RWPE1 (cell line): ENCODE measurements at regions not wholly inside any gene's neighbourhood (a gene's known extent, or its start where the extent isn't known, plus 50 kb on each side); places are given as distances from the start of the nearest gene placed in this dataset.
"Not testable (repeated sequence)": the region's sequence is repeated elsewhere in the genome, so short reads cannot be mapped to it uniquely, and the experiment has no call there.

ENCODE experiments used
- CTCF ChIA-PET: fragments of 350-600 bp; sonication (Branson Sonifier 250); formaldehyde crosslinking; extraction: SDS; loops from one replicate; lab custom pipeline; 2021; lab: Yijun Ruan, JAX
- POLR2A ChIA-PET: fragments of 400-600 bp; formaldehyde crosslinking; extraction: SDS; loops from one replicate; lab custom pipeline; 2020; ENCODE audit warnings: antibody characterized with exemption; ENCODE audit not compliant: low non-redundant PET; lab: Yijun Ruan, JAX
- DNase-seq: peaks from one replicate; pipeline ENCODE4 v3.0.0; 2012; ENCODE audit warnings: low spot score
- H3K27ac ChIP-seq: fragments of 450-650 bp; 2 replicates; pipeline ENCODE4 v1.5.1; 2017
- TF ChIP-seq, protein P1 (sequence below): fragments of 450-650 bp; conservative IDR thresholded peaks from 2 replicates; pipeline ENCODE4 v1.5.1; 2017; ENCODE audit warnings: low read depth, mild to moderate bottlenecking

DNA sequence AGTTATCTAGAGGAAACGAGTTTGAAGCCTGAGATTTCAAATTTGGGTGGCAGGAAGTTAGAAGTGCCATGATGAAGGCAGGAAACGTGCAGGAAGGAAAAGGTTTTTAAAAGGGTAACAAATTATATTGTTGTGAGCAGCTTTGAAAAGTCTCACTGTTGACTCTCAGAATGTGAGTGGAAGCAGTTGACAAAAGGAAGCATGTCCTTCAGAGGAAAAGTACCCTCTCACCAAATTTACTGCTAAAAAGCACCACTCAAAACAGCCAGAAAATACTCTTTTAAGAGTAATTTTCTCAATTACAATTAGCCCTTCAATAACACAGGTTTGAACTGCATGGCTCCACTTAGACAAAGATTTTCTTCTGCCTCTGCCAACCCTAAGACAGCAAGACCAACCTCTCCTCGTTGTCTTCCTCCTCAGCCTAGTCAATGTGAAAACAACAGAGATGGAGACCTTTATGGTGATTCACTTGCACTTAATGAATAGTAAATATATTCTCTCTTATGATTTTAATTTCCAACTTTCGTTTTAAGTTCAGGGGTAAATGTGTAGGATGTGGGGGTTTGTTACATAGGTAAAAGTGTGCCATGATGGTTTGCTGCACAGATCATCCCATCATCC is 117.1 kb upstream of the LIPC start:
- CTCF ChIA-PET: no interaction called here
- no peak for DNase-seq
- TF ChIP-seq, protein P1, sequence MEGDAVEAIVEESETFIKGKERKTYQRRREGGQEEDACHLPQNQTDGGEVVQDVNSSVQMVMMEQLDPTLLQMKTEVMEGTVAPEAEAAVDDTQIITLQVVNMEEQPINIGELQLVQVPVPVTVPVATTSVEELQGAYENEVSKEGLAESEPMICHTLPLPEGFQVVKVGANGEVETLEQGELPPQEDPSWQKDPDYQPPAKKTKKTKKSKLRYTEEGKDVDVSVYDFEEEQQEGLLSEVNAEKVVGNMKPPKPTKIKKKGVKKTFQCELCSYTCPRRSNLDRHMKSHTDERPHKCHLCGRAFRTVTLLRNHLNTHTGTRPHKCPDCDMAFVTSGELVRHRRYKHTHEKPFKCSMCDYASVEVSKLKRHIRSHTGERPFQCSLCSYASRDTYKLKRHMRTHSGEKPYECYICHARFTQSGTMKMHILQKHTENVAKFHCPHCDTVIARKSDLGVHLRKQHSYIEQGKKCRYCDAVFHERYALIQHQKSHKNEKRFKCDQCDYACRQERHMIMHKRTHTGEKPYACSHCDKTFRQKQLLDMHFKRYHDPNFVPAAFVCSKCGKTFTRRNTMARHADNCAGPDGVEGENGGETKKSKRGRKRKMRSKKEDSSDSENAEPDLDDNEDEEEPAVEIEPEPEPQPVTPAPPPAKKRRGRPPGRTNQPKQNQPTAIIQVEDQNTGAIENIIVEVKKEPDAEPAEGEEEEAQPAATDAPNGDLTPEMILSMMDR: no peak
- POLR2A ChIA-PET: no interaction called here
- no peak overlapping the region for H3K27ac ChIP-seq

DNA sequence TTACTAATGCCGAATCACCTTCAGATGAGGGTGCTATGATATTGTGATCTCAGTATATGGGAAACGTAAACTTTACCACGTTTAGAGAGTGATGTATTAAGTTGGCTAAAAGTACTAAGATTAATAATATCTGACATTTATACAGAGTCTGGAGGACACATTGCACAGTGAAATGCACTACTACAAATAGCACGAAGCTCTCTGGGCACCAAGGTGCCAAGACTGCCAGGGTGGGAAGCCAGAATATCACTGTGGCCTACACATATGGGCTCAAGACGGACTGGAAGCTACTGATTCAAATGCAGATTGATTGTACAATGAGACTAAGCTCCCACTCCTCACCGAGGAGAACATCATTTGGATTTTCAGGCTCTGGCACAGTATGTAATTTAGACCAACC is 113.3 kb upstream of the LIPC start:
- CTCF ChIA-PET: no interaction called here
- H3K27ac ChIP-seq: no peak overlapping the region
- DNase-seq: no peak
- POLR2A ChIA-PET: no interaction called here
- TF ChIP-seq, protein P1: no peak

DNA sequence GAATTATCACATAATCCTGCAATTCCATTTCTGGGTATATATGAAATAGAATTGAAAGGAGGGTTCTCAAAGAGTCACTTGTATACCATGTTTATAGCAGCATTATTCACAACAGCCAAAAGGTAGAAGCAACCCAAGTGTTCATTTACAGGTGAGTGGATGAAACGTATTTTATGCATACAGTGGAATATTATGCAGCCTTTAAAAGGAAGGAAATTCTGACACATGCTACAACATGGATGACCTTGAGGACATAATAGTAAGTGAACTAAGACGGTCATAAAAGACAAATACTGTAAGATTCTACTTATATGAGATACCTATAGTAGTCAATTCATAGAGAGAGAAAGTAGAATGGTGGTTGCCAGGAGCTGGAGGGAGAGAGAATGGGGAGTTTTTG is 110.8 kb upstream of the LIPC start:
- ChIA-PET CTCF (interaction anchor here (0.5 to 0.6 kb wide), 2 partner anchors 61 to 516 kb away, joined by 3 to 5 read pairs; no protein-coding TSS in a partner anchor), POLR2A (no interaction called here)
- no peak overlapping the region for H3K27ac ChIP-seq
- DNase-seq: no peak
- TF ChIP-seq, protein P1: no peak

DNA sequence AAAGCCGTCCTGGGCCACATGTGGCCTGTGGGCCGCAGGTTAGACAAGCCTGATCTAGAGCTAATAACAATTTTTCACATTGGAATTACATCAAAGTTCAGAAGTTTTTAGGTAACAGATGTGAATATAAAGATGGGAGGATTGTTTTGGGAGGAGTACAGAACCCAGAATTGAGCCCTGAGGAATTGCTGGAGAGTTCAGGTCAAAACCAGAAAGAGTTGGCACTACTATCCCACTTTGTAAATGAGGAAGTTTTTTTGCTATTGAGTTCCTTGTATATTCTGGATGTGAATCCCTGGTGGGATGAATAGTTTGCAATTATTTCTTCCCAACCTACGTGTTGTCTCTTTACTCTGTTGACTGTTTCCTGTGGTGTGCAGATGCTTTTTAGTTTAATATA is 109.5 kb upstream of the LIPC start:
- POLR2A ChIA-PET: no interaction called here
- TF ChIP-seq, protein P1: no peak
- no peak overlapping the region for H3K27ac ChIP-seq
- no peak for DNase-seq
- CTCF ChIA-PET: interaction anchor here (0.7 kb wide), 1 partner anchor 112 kb away, joined by 3 read pairs; no protein-coding TSS in a partner anchor

DNA sequence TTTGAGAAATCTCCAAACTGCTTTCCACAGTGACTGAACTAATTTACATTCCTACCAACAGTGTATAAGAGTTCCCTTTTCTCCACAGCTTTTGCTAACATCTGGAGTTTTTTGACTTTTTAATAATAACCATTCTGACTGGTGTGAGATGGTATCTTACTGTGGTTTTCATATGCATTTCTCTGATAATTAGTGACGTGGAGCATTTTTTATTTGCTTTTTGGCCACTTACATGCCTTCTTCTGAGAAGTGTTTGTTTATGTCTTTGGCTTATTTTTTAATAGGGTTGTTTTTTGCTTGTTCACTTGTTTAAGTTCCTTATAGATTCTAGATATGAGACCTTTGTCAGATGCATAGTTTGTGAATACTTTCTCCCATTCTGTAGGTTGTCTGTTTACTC is 108.5 kb upstream of the LIPC start:
- H3K27ac ChIP-seq, POLR2A ChIA-PET, DNase-seq: not testable (repeated sequence)
- CTCF ChIA-PET: interaction anchor here (0.6 to 1.1 kb wide), 2 partner anchors 53 to 305 kb away, joined by 3 read pairs; no protein-coding TSS in a partner anchor

DNA sequence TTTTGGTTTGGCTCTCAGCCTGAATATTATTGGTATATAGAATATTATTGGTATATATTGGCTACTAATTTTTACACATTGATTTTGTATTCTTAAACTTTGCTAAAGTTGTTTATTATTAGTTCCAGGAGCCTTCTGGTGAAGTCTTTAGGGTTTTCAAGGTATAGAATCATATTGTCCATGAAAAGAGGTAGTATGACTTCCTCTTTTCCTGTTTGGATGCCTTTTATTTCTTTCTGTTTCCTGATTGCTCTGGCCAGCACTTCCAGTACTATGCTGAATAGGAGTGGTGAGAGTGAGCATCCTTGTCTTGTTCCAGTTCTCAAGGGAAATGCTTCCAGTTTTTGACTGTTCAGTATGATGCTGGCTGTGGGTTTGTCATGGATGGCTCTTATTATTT is 107.3 kb upstream of the LIPC start:
- TF ChIP-seq, protein P1: no peak
- no peak for DNase-seq
- H3K27ac ChIP-seq: no peak overlapping the region
- POLR2A ChIA-PET: no interaction called here
- CTCF ChIA-PET: no interaction called here

DNA sequence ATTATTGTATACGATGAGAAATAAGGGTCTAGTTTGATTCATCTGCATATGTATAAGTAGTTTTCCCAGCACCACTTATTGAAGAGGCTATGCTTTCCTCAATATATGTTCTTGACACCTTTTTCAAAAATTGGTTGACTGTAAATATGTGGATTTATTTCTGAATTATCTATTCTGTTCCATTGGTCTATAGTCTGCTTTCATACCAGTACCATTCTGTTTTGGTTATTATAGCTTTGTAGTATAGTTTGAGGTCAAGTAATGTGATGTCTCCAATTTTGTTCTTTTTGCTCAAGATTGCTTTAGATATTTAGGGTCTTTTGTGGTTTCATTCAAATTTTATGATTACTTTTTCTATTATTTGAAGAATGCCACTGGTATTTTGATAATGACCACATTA is 103.8 kb upstream of the LIPC start:
- ChIA-PET CTCF (interaction anchor here (0.6 kb wide), 1 partner anchor 31 kb away, joined by 3 read pairs; no protein-coding TSS in a partner anchor), POLR2A (no interaction called here)
- TF ChIP-seq, protein P1: no peak

More for the DNA sequence above, 103.8 kb upstream of the LIPC start:
- DNase-seq: no peak
- no peak overlapping the region for H3K27ac ChIP-seq
